HepG2 (cell line): ENCODE measurements at regions not wholly inside any gene's neighbourhood (a gene's known extent, or its start where the extent isn't known, plus 50 kb on each side); places are given as distances from the start of the nearest gene placed in this dataset.

Experiments
- ATAC-seq: fragments of 200-7000 bp; cut with Tn5 transposase; 3 replicates; pipeline ENCODE4 v1.9.1; 2020; ENCODE audit warnings: mild to moderate bottlenecking, moderate library complexity
- BruUV-seq: library from RNA; stranded (reverse); fragments of 400-500 nt; replicated peaks from 2 replicates; lab custom pipeline; 2021; lab: Mats Ljungman, UMichigan
- CTCF ChIA-PET: fragments of 300-600 bp; formaldehyde crosslinking; extraction: SDS; loops from one replicate; lab custom pipeline; 2021; ENCODE audit warnings: low total read pairs, inconsistent platforms, low intra/inter-chr PET ratio; lab: Yijun Ruan, JAX
- POLR2A ChIA-PET: fragments of 350-600 bp; sonication (Branson Sonifier 250); formaldehyde crosslinking; loops from one replicate; lab custom pipeline; 2020; ENCODE audit warnings: antibody characterized with exemption, inconsistent platforms; lab: Yijun Ruan, JAX
- DNase-seq: peaks from one replicate; pipeline ENCODE4 v3.0.0-alpha.2; 2015; ENCODE audit warnings: low spot score
- FAIRE-seq: peaks from 3 replicates; lab custom pipeline; 2011; peaks lifted over from hg19 to GRCh38; lab: Jason Lieb, UNC
- H2AFZ ChIP-seq: one replicate; pipeline ENCODE4 v1.6.1; 2011; ENCODE audit warnings: low read length, inconsistent platforms
- H3K27ac ChIP-seq: fragments of 300-600 bp; 3 replicates; pipeline ENCODE4 v1.8.0; 2011; ENCODE audit warnings: mixed run types, mild to moderate bottlenecking, mixed read lengths, low read length, inconsistent platforms; ENCODE audit not compliant: insufficient read depth; ENCODE audit errors: extremely low read length
- H3K27me3 ChIP-seq, 2 experiments: fragments of 200-600 bp in 1 of 2; 2 replicates in 1 of 2; 3 replicates in 1 of 2; pipeline versions ENCODE4 v1.6.0 to v1.8.0; 2011; ENCODE audit warnings: low read length in 2 of 2, mild to moderate bottlenecking in 2 of 2, moderate library complexity in 2 of 2, inconsistent platforms in 1 of 2; ENCODE audit not compliant: insufficient read depth in 2 of 2, control insufficient read depth in 1 of 2
- H3K36me3 ChIP-seq, 2 experiments: fragments of 200-600 bp in 1 of 2; replicated peaks in 1 of 2; 2 replicates in 1 of 2; 3 replicates in 1 of 2; pipeline versions ENCODE4 v1.5.1 to v1.8.0; 2011; ENCODE audit warnings: low read length in 2 of 2, inconsistent platforms in 1 of 2; ENCODE audit not compliant: insufficient read depth in 2 of 2, control insufficient read depth in 1 of 2
- H3K4me1 ChIP-seq: 2 replicates; pipeline ENCODE4 v1.5.1; 2012; ENCODE audit warnings: low read length, inconsistent platforms; ENCODE audit not compliant: insufficient read depth
- H3K4me2 ChIP-seq: 2 replicates; pipeline ENCODE4 v1.6.0; 2011; ENCODE audit warnings: low read depth, low read length, inconsistent platforms
- H3K4me3 ChIP-seq, 3 experiments: fragments of 200-600 bp in 1 of 3; sonication (generic), shearing (Covaris generic) in 1 of 3; replicated peaks in 1 of 3; 2 replicates each; pipeline ENCODE4 v1.5.1; 2011 to 2016; ENCODE audit warnings: low read length in 3 of 3, inconsistent platforms in 2 of 3, low read depth in 2 of 3, mild to moderate bottlenecking in 2 of 3, control low read depth in 1 of 3, mixed read lengths in 1 of 3; ENCODE audit not compliant: insufficient read depth in 1 of 3
- H3K79me2 ChIP-seq: one replicate; pipeline ENCODE4 v1.6.1; 2011; ENCODE audit warnings: low read length, inconsistent platforms; ENCODE audit not compliant: insufficient read depth
- H3K9ac ChIP-seq: 2 replicates; pipeline ENCODE4 v1.6.0; 2011; ENCODE audit warnings: mild to moderate bottlenecking, low read depth, low read length, inconsistent platforms; ENCODE audit not compliant: insufficient read depth
- H3K9me3 ChIP-seq: 2 replicates; pipeline ENCODE4 v1.5.1; 2012; ENCODE audit warnings: mild to moderate bottlenecking, low read length
- H4K20me1 ChIP-seq: 2 replicates; pipeline ENCODE4 v1.6.0; 2011; ENCODE audit warnings: inconsistent platforms, mild to moderate bottlenecking, low read length, moderate library complexity; ENCODE audit not compliant: insufficient read depth
- ATRX ChIP-seq: sonication (generic); formaldehyde crosslinking; IDR thresholded peaks from 2 replicates; pipeline ENCODE4 v1.4.0; 2020; ENCODE audit warnings: missing genetic modification reagents, borderline replicate concordance
- ERF ChIP-seq: IDR thresholded peaks from 2 replicates; pipeline ENCODE4 v1.6.1; 2018; ENCODE audit warnings: missing biosample characterization, missing genetic modification reagents
- FOXA3 ChIP-seq: IDR thresholded peaks from 2 replicates; pipeline ENCODE4 v1.6.1; 2016; ENCODE audit warnings: missing genetic modification reagents, missing compliant biosample characterization
- GPN1 ChIP-seq: sonication (generic); formaldehyde crosslinking; IDR thresholded peaks from 2 replicates; pipeline ENCODE4 v1.5.1; 2020; ENCODE audit warnings: missing genetic modification reagents, borderline replicate concordance
- GZF1 ChIP-seq: sonication (generic); formaldehyde crosslinking; IDR thresholded peaks from 2 replicates; pipeline ENCODE4 v1.5.1; 2020; ENCODE audit warnings: mild to moderate bottlenecking, missing genetic modification reagents
- HDAC6 ChIP-seq: fragments of 200-600 bp; sonication (generic); IDR thresholded peaks from 2 replicates; pipeline ENCODE4 v1.7.0; 2017; ENCODE audit warnings: mild to moderate bottlenecking, antibody characterized with exemption, low read length, low read depth
- HOXA5 ChIP-seq: sonication (generic); formaldehyde crosslinking; IDR thresholded peaks from 2 replicates; pipeline ENCODE4 v1.4.0; 2020; ENCODE audit warnings: missing genetic modification reagents
- KLF9 ChIP-seq: IDR thresholded peaks from 2 replicates; pipeline ENCODE4 v1.6.1; 2016; ENCODE audit warnings: low read depth
- MAFG ChIP-seq: sonication (generic); formaldehyde crosslinking; IDR thresholded peaks from 2 replicates; pipeline ENCODE4 v1.5.1; 2020; ENCODE audit warnings: mild to moderate bottlenecking, missing genetic modification reagents
- PHF8 ChIP-seq: sonication (generic); formaldehyde crosslinking; IDR thresholded peaks from 2 replicates; pipeline ENCODE4 v1.5.0; 2020; ENCODE audit warnings: missing genetic modification reagents
- SIN3B ChIP-seq: fragments of 150-350 bp; IDR thresholded peaks from 2 replicates; pipeline ENCODE4 v1.6.1; 2014; ENCODE audit warnings: low read length
- THAP11 ChIP-seq: IDR thresholded peaks from 2 replicates; pipeline ENCODE4 v1.6.1; 2016; ENCODE audit warnings: missing biosample characterization, missing genetic modification reagents
- XRCC5 ChIP-seq: fragments of 200-400 bp; formaldehyde crosslinking; optimal IDR thresholded peaks from 2 replicates; pipeline ENCODE3; 2017; ENCODE audit warnings: mild to moderate bottlenecking, low read length
- ZKSCAN5 ChIP-seq: sonication (generic); formaldehyde crosslinking; IDR thresholded peaks from 2 replicates; pipeline ENCODE4 v1.5.1; 2020; ENCODE audit warnings: mild to moderate bottlenecking, missing genetic modification reagents
- ZNF296 ChIP-seq: sonication (generic); formaldehyde crosslinking; conservative IDR thresholded peaks from 2 replicates; pipeline ENCODE4 v1.5.0; 2020; ENCODE audit warnings: mild to moderate bottlenecking, missing genetic modification reagents
- ZNF367 ChIP-seq: sonication (generic); formaldehyde crosslinking; IDR thresholded peaks from 2 replicates; pipeline ENCODE4 v1.4.0; 2020; ENCODE audit warnings: missing genetic modification reagents, borderline replicate concordance
- ZNF441 ChIP-seq: sonication (generic); formaldehyde crosslinking; IDR thresholded peaks from 2 replicates; pipeline ENCODE4 v1.7.0; 2021; ENCODE audit warnings: missing genetic modification reagents, borderline replicate concordance
- ZNF878 ChIP-seq: sonication (generic); formaldehyde crosslinking; IDR thresholded peaks from 2 replicates; pipeline ENCODE4 v1.8.1; 2023; ENCODE audit warnings: mild to moderate bottlenecking, missing genetic modification reagents, moderate library complexity
- in situ Hi-C: cut with HindIII; loops from 2 replicates; pipeline ENCODE4 v1.10.0; 2017; ENCODE audit warnings: low pct_unique_long_range_greater_than_20kb; ENCODE audit not compliant: extremely low pct_ligation_motif_present
- intact Hi-C: fragments of 100-400 bp; cut with micrococcal nuclease; formaldehyde crosslinking; loops from one replicate; pipeline ENCODE4 v1.10.0; 2022; ENCODE audit not compliant: unreplicated experiment
- TF ChIP-seq, protein P1 (sequence below): sonication (generic); formaldehyde crosslinking; IDR thresholded peaks from 2 replicates; pipeline ENCODE4 v1.8.1; 2023; ENCODE audit warnings: mild to moderate bottlenecking, moderate library complexity, missing genetic modification reagents
- TF ChIP-seq, protein P2 (sequence below): sonication (generic); formaldehyde crosslinking; IDR thresholded peaks from 2 replicates; pipeline ENCODE4 v1.5.0; 2020; ENCODE audit warnings: mild to moderate bottlenecking, missing genetic modification reagents
- TF ChIP-seq, protein P3 (sequence below): sonication (generic); formaldehyde crosslinking; IDR thresholded peaks from 2 replicates; pipeline ENCODE4 v1.4.0; 2020; ENCODE audit warnings: missing genetic modification reagents
- TF ChIP-seq, protein P4 (sequence below): sonication (generic); formaldehyde crosslinking; conservative IDR thresholded peaks from 2 replicates; pipeline ENCODE4 v1.4.0; 2020; ENCODE audit warnings: missing genetic modification reagents

DNA sequence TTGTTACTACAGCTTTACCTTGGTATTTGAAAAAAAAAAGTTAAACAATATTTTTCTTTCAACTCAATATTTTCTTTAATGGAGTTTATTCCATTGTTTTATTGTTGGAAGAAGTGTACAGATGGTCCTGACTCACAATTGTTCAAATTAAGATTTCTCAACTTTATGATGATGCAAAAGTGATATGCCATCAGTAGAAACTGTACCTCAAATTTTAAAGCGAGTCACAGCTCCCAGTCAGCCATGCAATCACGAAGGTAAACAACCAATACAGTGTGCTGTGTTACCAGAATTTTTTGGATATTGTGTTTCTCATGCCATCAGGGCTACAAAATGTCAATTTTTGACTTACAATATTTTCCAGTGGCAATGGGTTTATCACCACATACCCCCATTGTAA lies 54.0 kb upstream of the COL5A2 start (continued):
- TF ChIP-seq ZNF367 (CRISPR knock-in tag), result no peak
- TF ChIP-seq HDAC6, result no peak
- TF ChIP-seq, protein P1, sequence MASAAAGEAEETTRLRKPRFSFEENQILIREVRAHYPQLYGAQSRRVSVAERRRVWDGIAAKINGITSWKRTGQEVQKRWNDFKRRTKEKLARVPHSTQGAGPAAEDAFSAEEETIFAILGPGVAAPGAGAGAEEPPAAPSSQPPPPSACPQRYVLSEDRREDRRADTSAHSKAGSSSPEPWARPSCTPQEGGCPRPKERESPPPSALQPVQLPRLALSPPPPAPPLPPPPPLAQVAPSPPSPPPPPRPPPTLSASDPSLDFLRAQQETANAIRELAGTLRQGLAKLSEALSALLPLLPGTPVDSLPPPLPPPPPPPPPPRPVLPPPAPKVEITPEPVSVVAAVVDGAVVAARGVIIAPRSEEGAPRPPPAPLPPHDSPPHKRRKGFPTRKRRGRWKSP (CRISPR knock-in tag), result no peak
- no peak for TF ChIP-seq HOXA5

DNA sequence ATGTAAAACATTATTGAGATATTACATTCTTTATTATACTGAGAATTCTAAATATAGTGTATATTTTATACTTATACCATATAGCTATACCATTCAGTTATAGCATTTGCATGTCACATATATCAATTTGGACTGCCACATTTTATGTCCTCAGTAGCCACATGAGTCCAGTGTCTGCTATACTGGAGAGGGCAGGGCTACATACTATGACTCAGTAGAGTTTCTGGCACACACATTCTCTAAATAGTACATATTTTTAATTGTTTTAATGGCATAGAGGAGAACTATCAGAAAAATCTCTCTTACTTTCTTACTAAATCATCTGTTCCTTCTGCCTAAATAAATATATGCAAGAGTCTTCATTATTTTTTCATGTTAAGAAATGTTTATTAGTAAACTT lies 55.4 kb upstream of the COL5A2 start:
- DNase-seq (no peak), ATAC-seq (no peak), FAIRE-seq (no peak)
- no peaks in the 10 kb centered on the region for H3K9me3 ChIP-seq
- H3K4me2 ChIP-seq, result no peak overlapping the region
- ChIA-PET CTCF (no interaction called here), POLR2A (no interaction called here)
- H4K20me1 ChIP-seq, result no peaks in the 10 kb centered on the region
- intact Hi-C loops, result no loop called here
- H3K79me2 ChIP-seq, result no peaks in the 10 kb centered on the region
- no peak overlapping the region for H3K4me3 ChIP-seq
- no peak overlapping the region for H3K9ac ChIP-seq
- no peak overlapping the region for H3K27ac ChIP-seq
- no peaks in the 10 kb centered on the region for H3K27me3 ChIP-seq
- H2AFZ ChIP-seq, result no peak overlapping the region
- H3K36me3 ChIP-seq, result no peaks in the 10 kb centered on the region
- no TSS peak for BruUV-seq
- in situ Hi-C loops, result no loop called here
- H3K4me1 ChIP-seq, result no peaks in the 10 kb centered on the region
- TF ChIP-seq PHF8 (no peak), KLF9 (CRISPR knock-in tag) (no peak), XRCC5 (no peak), GZF1 (no peak), MAFG (CRISPR knock-in tag) (no peak), ZNF878 (CRISPR knock-in tag) (no peak), THAP11 (no peak), GPN1 (CRISPR knock-in tag) (no peak), ATRX (CRISPR knock-in tag) (no peak), FOXA3 (no peak), ZNF296 (no peak), ERF (CRISPR knock-in tag) (no peak), SIN3B (no peak), ZNF441 (CRISPR knock-in tag) (no peak), ZKSCAN5 (CRISPR knock-in tag) (no peak)
- TF ChIP-seq, protein P2, sequence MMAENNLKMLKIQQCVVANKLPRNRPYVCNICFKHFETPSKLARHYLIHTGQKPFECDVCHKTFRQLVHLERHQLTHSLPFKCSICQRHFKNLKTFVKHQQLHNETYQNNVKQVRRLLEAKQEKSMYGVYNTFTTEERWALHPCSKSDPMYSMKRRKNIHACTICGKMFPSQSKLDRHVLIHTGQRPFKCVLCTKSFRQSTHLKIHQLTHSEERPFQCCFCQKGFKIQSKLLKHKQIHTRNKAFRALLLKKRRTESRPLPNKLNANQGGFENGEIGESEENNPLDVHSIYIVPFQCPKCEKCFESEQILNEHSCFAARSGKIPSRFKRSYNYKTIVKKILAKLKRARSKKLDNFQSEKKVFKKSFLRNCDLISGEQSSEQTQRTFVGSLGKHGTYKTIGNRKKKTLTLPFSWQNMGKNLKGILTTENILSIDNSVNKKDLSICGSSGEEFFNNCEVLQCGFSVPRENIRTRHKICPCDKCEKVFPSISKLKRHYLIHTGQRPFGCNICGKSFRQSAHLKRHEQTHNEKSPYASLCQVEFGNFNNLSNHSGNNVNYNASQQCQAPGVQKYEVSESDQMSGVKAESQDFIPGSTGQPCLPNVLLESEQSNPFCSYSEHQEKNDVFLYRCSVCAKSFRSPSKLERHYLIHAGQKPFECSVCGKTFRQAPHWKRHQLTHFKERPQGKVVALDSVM (CRISPR knock-in tag), result no peak
- TF ChIP-seq, protein P3, sequence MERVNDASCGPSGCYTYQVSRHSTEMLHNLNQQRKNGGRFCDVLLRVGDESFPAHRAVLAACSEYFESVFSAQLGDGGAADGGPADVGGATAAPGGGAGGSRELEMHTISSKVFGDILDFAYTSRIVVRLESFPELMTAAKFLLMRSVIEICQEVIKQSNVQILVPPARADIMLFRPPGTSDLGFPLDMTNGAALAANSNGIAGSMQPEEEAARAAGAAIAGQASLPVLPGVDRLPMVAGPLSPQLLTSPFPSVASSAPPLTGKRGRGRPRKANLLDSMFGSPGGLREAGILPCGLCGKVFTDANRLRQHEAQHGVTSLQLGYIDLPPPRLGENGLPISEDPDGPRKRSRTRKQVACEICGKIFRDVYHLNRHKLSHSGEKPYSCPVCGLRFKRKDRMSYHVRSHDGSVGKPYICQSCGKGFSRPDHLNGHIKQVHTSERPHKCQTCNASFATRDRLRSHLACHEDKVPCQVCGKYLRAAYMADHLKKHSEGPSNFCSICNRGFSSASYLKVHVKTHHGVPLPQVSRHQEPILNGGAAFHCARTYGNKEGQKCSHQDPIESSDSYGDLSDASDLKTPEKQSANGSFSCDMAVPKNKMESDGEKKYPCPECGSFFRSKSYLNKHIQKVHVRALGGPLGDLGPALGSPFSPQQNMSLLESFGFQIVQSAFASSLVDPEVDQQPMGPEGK (CRISPR knock-in tag), result no peak
- TF ChIP-seq, protein P4, sequence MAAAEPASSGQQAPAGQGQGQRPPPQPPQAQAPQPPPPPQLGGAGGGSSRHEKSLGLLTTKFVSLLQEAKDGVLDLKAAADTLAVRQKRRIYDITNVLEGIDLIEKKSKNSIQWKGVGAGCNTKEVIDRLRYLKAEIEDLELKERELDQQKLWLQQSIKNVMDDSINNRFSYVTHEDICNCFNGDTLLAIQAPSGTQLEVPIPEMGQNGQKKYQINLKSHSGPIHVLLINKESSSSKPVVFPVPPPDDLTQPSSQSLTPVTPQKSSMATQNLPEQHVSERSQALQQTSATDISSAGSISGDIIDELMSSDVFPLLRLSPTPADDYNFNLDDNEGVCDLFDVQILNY (CRISPR knock-in tag), result no peak
